Suppressor macrophage (primary cell): ENCODE measurements at regions not wholly inside any gene's neighbourhood (a gene's known extent, or its start where the extent isn't known, plus 50 kb on each side); places are given as distances from the start of the nearest gene placed in this dataset.
"Not testable (repeated sequence)": the region's sequence is repeated elsewhere in the genome, so short reads cannot be mapped to it uniquely, and the experiment has no call there.

ENCODE experiments used
- DNase-seq, 4 experiments: peaks; one replicate each; pipeline ENCODE4 v3.0.0-alpha.2; 2020 to 2022

- DNase-seq = no peak
Measured at GRCh38 chr12:118537481-118537917, 161.1 kb downstream of the SUDS3 start.

- DNase-seq = no peak
Measured at GRCh38 chr12:118541071-118541470, 164.7 kb downstream of the SUDS3 start.

GRCh38 chr12:118541934-118542333, 165.6 kb downstream of the SUDS3 start:
- no peak for DNase-seq

- no peak for DNase-seq
Measured at GRCh38 chr12:118543651-118544050, 167.3 kb downstream of the SUDS3 start.

- no peak for DNase-seq
Measured at GRCh38 chr12:118544569-118544968, 168.2 kb downstream of the SUDS3 start.

- not testable (repeated sequence) for DNase-seq
Measured at GRCh38 chr12:118547606-118548005, 171.3 kb downstream of the SUDS3 start.

GRCh38 chr12:118548887-118549509, 172.6 kb downstream of the SUDS3 start:
- DNase-seq = no peak

GRCh38 chr12:118549510-118549980, 173.2 kb downstream of the SUDS3 start:
- DNase-seq = no peak

- no peak for DNase-seq
Measured at GRCh38 chr12:118553856-118554504, 177.6 kb downstream of the SUDS3 start.

- DNase-seq = no peak
Measured at GRCh38 chr12:118558941-118559340, 182.6 kb downstream of the SUDS3 start.

GRCh38 chr12:118560733-118561132, 184.4 kb downstream of the SUDS3 start:
- no peak for DNase-seq

GRCh38 chr12:118571730-118572129, 195.4 kb downstream of the SUDS3 start:
- no peak for DNase-seq

- DNase-seq = no peak
Measured at GRCh38 chr12:118574288-118574687, 197.9 kb downstream of the SUDS3 start.

- DNase-seq = no peak
Measured at GRCh38 chr12:118575730-118576129, 199.4 kb downstream of the SUDS3 start.

- no peak for DNase-seq
Measured at GRCh38 chr12:118581371-118581770, 205.0 kb downstream of the SUDS3 start.

GRCh38 chr12:118582863-118583262, 206.5 kb downstream of the SUDS3 start:
- DNase-seq = no peak

- DNase-seq = no peak
Measured at GRCh38 chr12:118586433-118586832, 210.1 kb downstream of the SUDS3 start.

- DNase-seq = no peak
Measured at GRCh38 chr12:118589162-118589561, 212.8 kb downstream of the SUDS3 start.

- DNase-seq = no peak
Measured at GRCh38 chr12:118590406-118591150, 214.2 kb downstream of the SUDS3 start.

- no peak for DNase-seq
Measured at GRCh38 chr12:118603610-118604361, 227.4 kb downstream of the SUDS3 start.

GRCh38 chr12:118606690-118607089, 230.3 kb downstream of the SUDS3 start:
- DNase-seq = no peak

GRCh38 chr12:118607831-118608230, 231.5 kb downstream of the SUDS3 start:
- DNase-seq = no peak

- DNase-seq = no peak
Measured at GRCh38 chr12:118608770-118609344, 232.5 kb downstream of the SUDS3 start.
